OCI-LY7 (cell line): ENCODE measurements at regions not wholly inside any gene's neighbourhood (a gene's known extent, or its start where the extent isn't known, plus 50 kb on each side); places are given as distances from the start of the nearest gene placed in this dataset.

Experiments
- BruUV-seq: library from RNA; stranded (reverse); fragments of 400-500 nt; replicated peaks from 2 replicates; lab custom pipeline; 2021; lab: Mats Ljungman, UMichigan
- CTCF ChIA-PET: fragments of 300-600 bp; sonication (Branson Sonifier 250); formaldehyde crosslinking; loops from one replicate; lab custom pipeline; 2022; ENCODE audit warnings: antibody characterized with exemption; ENCODE audit not compliant: unreplicated experiment; lab: Charles Lee
- POLR2A ChIA-PET: fragments of 300-600 bp; sonication (Branson Sonifier 250); formaldehyde crosslinking; loops from one replicate; lab custom pipeline; 2022; ENCODE audit warnings: antibody characterized with exemption; lab: Charles Lee
- DNase-seq: peaks from one replicate; pipeline ENCODE4 v3.0.0-alpha.2; 2015; ENCODE audit warnings: low spot score
- H2AFZ ChIP-seq: fragments of 200-600 bp; sonication (generic), shearing (Covaris generic); 2 replicates; pipeline ENCODE4 v1.6.1; 2014; ENCODE audit warnings: mild to moderate bottlenecking, antibody characterized with exemption, low read length, moderate library complexity
- H3K27ac ChIP-seq: fragments of 200-600 bp; sonication (generic); 2 replicates; pipeline ENCODE4 v1.5.1; 2014; ENCODE audit warnings: mixed run types, low read depth, mild to moderate bottlenecking, moderate library complexity, low read length, inconsistent platforms; ENCODE audit not compliant: poor library complexity, severe bottlenecking
- H3K36me3 ChIP-seq: fragments of 200-600 bp; sonication (generic); 2 replicates; pipeline ENCODE4 v1.6.1; 2014; ENCODE audit warnings: mild to moderate bottlenecking, antibody characterized with exemption, low read length, moderate library complexity, mixed read lengths; ENCODE audit not compliant: insufficient read depth
- H3K4me1 ChIP-seq: fragments of 200-600 bp; sonication (generic); 2 replicates; pipeline ENCODE4 v1.5.1; 2014; ENCODE audit warnings: mild to moderate bottlenecking, low read length; ENCODE audit not compliant: insufficient read depth, poor library complexity, severe bottlenecking
- H3K4me2 ChIP-seq: fragments of 200-600 bp; sonication (generic); 2 replicates; pipeline ENCODE4 v1.6.1; 2014; ENCODE audit warnings: mild to moderate bottlenecking, low read length
- H3K4me3 ChIP-seq: fragments of 200-600 bp; sonication (generic); 2 replicates; pipeline ENCODE4 v1.5.1; 2014; ENCODE audit warnings: mild to moderate bottlenecking, low read depth, low read length; ENCODE audit not compliant: poor library complexity, severe bottlenecking
- H3K79me2 ChIP-seq: fragments of 200-600 bp; sonication (generic); 2 replicates; pipeline ENCODE4 v1.6.1; 2016; ENCODE audit warnings: low read depth, mild to moderate bottlenecking, low read length, moderate library complexity, mixed read lengths; ENCODE audit not compliant: insufficient read depth
- H3K9me2 ChIP-seq: fragments of 200-600 bp; sonication (generic); 2 replicates; pipeline ENCODE4 v1.6.1; 2016; ENCODE audit warnings: mild to moderate bottlenecking, low read length, mixed read lengths; ENCODE audit not compliant: insufficient read depth
- H3K9me3 ChIP-seq: fragments of 200-600 bp; sonication (generic); 2 replicates; pipeline ENCODE4 v1.6.1; 2014; ENCODE audit warnings: mild to moderate bottlenecking, mixed run types, low read length, mixed read lengths
- H4K20me1 ChIP-seq: fragments of 200-600 bp; sonication (generic); 2 replicates; pipeline ENCODE4 v1.6.1; 2014; ENCODE audit warnings: mild to moderate bottlenecking, antibody characterized with exemption, low read length, moderate library complexity, mixed read lengths; ENCODE audit not compliant: insufficient read depth
- EZH2phosphoT487 ChIP-seq: fragments of 200-600 bp; sonication (generic); IDR thresholded peaks from 2 replicates; pipeline ENCODE4 v1.6.1; 2018; ENCODE audit warnings: low read depth, borderline replicate concordance, mild to moderate bottlenecking, mixed run types, antibody characterized with exemption, low read length, moderate library complexity, mixed read lengths
- intact Hi-C: fragments of 100-400 bp; cut with micrococcal nuclease; formaldehyde crosslinking; loops from one replicate; pipeline ENCODE4 v1.10.0; 2022; ENCODE audit not compliant: unreplicated experiment
- TF ChIP-seq, protein P1 (sequence below): fragments of 200-600 bp; sonication (generic); conservative IDR thresholded peaks from 2 replicates; pipeline ENCODE4 v1.5.1; 2014; ENCODE audit warnings: mild to moderate bottlenecking, antibody characterized with exemption, low read length, moderate library complexity, mixed read lengths

DNA sequence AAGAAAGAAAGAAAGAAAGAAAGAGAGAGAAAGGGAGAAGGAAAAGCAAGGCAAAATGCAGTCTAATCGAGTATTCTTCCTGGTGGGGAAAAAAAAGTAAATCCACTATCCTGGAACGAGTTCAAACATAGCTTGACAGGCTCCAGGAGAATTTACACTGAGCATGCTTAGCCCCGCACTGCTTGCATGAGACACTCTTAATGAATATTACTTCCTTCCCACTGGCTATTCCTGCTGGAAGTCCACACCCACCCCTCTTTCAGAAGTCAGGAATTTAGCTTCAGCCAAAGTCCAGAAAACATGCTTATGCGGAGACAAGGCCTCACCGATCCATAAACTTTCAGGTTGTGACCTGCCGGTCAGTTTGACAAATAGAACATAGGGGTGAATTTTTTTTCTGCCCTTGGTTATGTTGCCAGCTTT, 251.8 kb upstream of the BLID start:
- TF ChIP-seq EZH2phosphoT487 = no peak
- TF ChIP-seq, protein P1, sequence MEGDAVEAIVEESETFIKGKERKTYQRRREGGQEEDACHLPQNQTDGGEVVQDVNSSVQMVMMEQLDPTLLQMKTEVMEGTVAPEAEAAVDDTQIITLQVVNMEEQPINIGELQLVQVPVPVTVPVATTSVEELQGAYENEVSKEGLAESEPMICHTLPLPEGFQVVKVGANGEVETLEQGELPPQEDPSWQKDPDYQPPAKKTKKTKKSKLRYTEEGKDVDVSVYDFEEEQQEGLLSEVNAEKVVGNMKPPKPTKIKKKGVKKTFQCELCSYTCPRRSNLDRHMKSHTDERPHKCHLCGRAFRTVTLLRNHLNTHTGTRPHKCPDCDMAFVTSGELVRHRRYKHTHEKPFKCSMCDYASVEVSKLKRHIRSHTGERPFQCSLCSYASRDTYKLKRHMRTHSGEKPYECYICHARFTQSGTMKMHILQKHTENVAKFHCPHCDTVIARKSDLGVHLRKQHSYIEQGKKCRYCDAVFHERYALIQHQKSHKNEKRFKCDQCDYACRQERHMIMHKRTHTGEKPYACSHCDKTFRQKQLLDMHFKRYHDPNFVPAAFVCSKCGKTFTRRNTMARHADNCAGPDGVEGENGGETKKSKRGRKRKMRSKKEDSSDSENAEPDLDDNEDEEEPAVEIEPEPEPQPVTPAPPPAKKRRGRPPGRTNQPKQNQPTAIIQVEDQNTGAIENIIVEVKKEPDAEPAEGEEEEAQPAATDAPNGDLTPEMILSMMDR = no peak
- no peaks in the 10 kb centered on the region for H3K36me3 ChIP-seq
- DNase-seq = no peak
- no peaks in the 10 kb centered on the region for H3K9me3 ChIP-seq
- no peaks in the 10 kb centered on the region for H3K79me2 ChIP-seq
- H3K4me3 ChIP-seq = no peak overlapping the region
- no peak overlapping the region for H2AFZ ChIP-seq
- H3K4me2 ChIP-seq = no peak overlapping the region
- H3K27ac ChIP-seq = no peak overlapping the region
- no peaks in the 10 kb centered on the region for H4K20me1 ChIP-seq
- intact Hi-C loops = no loop called here
- H3K4me1 ChIP-seq = no peaks in the 10 kb centered on the region
- ChIA-PET CTCF (no interaction called here), POLR2A (no interaction called here)
- no TSS peak for BruUV-seq
- no peaks in the 10 kb centered on the region for H3K9me2 ChIP-seq

DNA sequence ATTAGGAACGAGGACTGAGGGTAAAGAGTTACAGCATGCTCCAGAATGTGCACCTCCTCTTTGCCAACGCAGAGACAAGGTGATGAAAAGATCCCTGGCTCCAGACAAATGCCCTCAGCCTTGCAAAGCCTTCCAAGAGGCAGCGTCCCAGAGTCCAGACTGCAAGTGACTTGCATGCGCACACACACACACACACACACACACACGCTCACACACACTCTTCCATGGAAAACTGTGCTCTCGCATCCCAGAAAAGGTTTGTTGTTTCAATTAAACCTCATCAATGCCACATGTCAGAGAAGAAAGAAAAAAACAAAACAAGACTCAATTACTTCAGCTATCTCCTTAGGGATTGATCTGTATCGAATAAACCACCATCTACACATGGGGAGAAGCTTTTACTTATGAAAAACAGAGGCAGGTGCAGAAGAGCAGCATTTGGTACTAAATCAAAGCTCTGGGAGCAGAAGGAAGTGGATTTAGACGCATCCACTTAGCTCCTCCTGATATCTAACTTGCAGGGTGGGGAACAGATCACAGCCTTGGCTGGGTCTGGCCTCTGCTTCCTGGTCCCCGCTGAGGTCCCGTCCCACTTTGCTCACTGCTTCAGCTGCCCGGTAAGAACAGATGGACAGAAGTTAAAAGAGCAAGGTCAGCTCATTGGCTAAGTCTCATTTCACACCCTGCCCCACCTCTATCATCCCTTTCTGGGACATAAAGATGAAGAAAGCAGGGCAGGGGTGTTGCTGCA, 249.8 kb upstream of the BLID start:
- BruUV-seq = no TSS peak
- H3K36me3 ChIP-seq = no peaks in the 10 kb centered on the region
- H3K27ac ChIP-seq = no peak overlapping the region
- ChIA-PET CTCF (no interaction called here), POLR2A (interaction anchor here (0.7 kb wide), 1 partner anchor 599 kb away, joined by 3 read pairs; no protein-coding TSS in a partner anchor)
- H2AFZ ChIP-seq = no peak overlapping the region
- no peaks in the 10 kb centered on the region for H3K4me1 ChIP-seq
- TF ChIP-seq EZH2phosphoT487 = no peak
- TF ChIP-seq, protein P1 = no peak
- no peaks in the 10 kb centered on the region for H3K9me2 ChIP-seq
- no peaks in the 10 kb centered on the region for H4K20me1 ChIP-seq
- H3K9me3 ChIP-seq = no peaks in the 10 kb centered on the region
- intact Hi-C loops = no loop called here
- no peak overlapping the region for H3K4me3 ChIP-seq
- H3K79me2 ChIP-seq = no peaks in the 10 kb centered on the region
- H3K4me2 ChIP-seq = no peak overlapping the region
- DNase-seq = no peak

DNA sequence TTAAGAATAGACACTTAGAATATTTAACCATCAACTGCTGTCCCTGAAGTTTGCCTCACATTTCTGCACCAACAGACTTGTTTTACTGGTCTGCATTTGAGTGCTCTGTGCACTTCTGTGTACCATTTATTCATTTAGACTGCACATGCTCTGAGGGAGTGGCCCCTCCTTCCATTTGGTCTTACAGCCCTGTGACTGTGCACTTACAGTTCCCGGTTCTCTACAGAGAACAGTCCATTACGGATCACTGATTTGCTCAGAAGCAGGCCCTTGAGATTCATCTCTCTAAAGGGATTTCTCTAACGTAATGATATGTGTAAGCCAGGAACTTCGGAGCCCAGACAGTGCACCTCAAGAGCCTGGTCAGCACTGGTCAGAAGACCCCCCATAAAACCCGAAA, 247.3 kb upstream of the BLID start:
- Histone ChIP-seq H2AFZ (no peak overlapping the region), H3K27ac (no peak overlapping the region), H3K4me1 (no peaks in the 10 kb centered on the region), H3K9me2 (no peaks in the 10 kb centered on the region), H4K20me1 (no peaks in the 10 kb centered on the region), H3K4me2 (no peak overlapping the region), H3K36me3 (no peaks in the 10 kb centered on the region), H3K9me3 (no peaks in the 10 kb centered on the region), H3K79me2 (no peaks in the 10 kb centered on the region), H3K4me3 (no peak overlapping the region)
- no peak for TF ChIP-seq EZH2phosphoT487
- TF ChIP-seq, protein P1 = no peak
- intact Hi-C loops = no loop called here
- no peak for DNase-seq
- POLR2A ChIA-PET = no interaction called here
- BruUV-seq = no TSS peak
- CTCF ChIA-PET = no interaction called here
